BE2C (cell line): ENCODE measurements at regions not wholly inside any gene's neighbourhood (a gene's known extent, or its start where the extent isn't known, plus 50 kb on each side); places are given as distances from the start of the nearest gene placed in this dataset.

Experiments
- DNase-seq: peaks from one replicate; pipeline ENCODE4 v3.0.0-alpha.2; 2020
- H3K27me3 ChIP-seq: fragments of 250-450 bp; sonication (Bioruptor Pico); 2 replicates; pipeline ENCODE4 v1.5.1; 2020; ENCODE audit warnings: mild to moderate bottlenecking
- H3K36me3 ChIP-seq: fragments of 250-450 bp; sonication (Bioruptor Pico); 2 replicates; pipeline ENCODE4 v1.5.1; 2020; ENCODE audit warnings: mild to moderate bottlenecking
- H3K4me1 ChIP-seq: fragments of 250-450 bp; sonication (Bioruptor Pico); 2 replicates; pipeline ENCODE4 v1.5.1; 2020
- H3K4me3 ChIP-seq: 2 replicates; pipeline ENCODE4 v1.5.1; 2011; ENCODE audit warnings: low read depth, low read length
- H3K9me3 ChIP-seq: fragments of 250-450 bp; sonication (Bioruptor Pico); 2 replicates; pipeline ENCODE4 v1.5.1; 2020
- TF ChIP-seq, protein P1 (sequence below): IDR thresholded peaks from 2 replicates; pipeline ENCODE4 v1.5.1; 2012; ENCODE audit warnings: mild to moderate bottlenecking, low read depth, low read length

DNA sequence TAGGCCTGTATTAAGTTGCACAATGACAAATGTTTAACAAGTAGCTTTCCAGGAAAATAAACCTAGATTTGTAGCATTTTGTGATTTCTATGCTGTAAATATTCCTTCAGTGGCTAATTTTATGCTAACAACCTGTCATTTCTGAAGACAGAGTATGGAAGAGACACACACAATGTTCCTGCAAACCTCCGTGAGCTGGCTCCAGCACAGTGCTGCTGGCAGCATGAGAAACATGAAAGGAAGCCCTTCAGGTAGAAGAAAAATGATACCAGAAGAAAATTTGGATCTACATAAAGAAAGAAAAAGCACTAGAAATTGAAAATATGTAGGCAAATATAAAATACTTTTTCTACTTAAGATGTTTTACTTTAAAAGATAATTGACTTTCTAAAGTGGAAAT is 69.5 kb upstream of the CTTNBP2 start:
- DNase-seq = no peak
- peaks cover under 1% of the 10 kb centered on the region; the same call in 1 of the 2 replicates for H3K27me3 ChIP-seq
- no peaks in the 10 kb centered on the region for H3K4me1 ChIP-seq
- H3K9me3 ChIP-seq = no peaks in the 10 kb centered on the region
- no peaks in the 10 kb centered on the region for H3K36me3 ChIP-seq
- no peak overlapping the region for H3K4me3 ChIP-seq
- TF ChIP-seq, protein P1, sequence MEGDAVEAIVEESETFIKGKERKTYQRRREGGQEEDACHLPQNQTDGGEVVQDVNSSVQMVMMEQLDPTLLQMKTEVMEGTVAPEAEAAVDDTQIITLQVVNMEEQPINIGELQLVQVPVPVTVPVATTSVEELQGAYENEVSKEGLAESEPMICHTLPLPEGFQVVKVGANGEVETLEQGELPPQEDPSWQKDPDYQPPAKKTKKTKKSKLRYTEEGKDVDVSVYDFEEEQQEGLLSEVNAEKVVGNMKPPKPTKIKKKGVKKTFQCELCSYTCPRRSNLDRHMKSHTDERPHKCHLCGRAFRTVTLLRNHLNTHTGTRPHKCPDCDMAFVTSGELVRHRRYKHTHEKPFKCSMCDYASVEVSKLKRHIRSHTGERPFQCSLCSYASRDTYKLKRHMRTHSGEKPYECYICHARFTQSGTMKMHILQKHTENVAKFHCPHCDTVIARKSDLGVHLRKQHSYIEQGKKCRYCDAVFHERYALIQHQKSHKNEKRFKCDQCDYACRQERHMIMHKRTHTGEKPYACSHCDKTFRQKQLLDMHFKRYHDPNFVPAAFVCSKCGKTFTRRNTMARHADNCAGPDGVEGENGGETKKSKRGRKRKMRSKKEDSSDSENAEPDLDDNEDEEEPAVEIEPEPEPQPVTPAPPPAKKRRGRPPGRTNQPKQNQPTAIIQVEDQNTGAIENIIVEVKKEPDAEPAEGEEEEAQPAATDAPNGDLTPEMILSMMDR = no peak

DNA sequence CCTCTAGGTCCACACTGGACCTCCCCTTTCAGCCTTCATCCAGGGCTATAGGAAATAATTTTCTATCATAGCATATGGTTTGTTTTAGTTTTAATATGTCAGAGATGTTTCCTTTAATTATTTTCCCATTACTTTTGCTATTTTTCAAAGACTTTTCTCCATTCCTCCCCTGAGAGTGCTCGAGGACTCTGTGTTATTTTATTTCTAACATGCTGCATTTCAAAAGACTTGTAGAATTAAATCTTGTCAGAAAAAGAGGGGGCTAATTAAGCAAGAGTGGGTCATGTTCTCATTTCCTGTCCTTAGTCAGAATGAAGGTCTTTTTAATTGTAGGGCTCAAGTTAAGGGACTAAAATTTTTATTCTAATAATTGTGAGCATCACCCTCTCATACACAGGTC is 71.6 kb upstream of the CTTNBP2 start:
- no peak for DNase-seq
- Histone ChIP-seq H3K9me3 (no peaks in the 10 kb centered on the region), H3K4me1 (no peaks in the 10 kb centered on the region), H3K4me3 (no peak overlapping the region), H3K27me3 (no peaks in the 10 kb centered on the region), H3K36me3 (no peaks in the 10 kb centered on the region)
- TF ChIP-seq, protein P1 = no peak

DNA sequence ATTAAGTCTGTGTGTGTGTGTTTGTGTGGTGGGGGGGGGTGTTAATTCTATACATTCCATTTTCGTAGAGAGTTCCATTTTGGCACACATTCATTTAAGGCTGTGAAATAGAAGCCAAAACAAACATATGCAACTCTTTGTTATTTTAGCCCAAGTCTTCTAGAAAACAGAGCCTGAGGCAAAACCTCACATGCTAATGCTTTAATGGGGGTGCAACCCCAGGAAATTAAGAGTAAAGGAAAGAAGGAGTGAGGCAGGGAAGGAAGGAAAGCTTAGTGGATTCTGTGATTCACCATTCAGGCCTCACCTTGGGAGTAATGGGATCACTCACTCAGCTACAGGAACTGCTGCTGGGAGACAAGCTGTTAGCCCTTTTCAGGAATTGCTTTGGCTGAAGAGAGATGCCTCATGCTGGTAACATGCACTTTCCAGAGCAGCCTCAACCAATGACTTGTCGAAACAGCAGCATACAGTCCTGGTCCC is 73.0 kb upstream of the CTTNBP2 start:
- Histone ChIP-seq H3K4me1 (no peaks in the 10 kb centered on the region), H3K4me3 (no peak overlapping the region), H3K36me3 (no peaks in the 10 kb centered on the region), H3K9me3 (no peaks in the 10 kb centered on the region), H3K27me3 (no peaks in the 10 kb centered on the region)
- DNase-seq = no peak
- TF ChIP-seq, protein P1 = no peak

DNA sequence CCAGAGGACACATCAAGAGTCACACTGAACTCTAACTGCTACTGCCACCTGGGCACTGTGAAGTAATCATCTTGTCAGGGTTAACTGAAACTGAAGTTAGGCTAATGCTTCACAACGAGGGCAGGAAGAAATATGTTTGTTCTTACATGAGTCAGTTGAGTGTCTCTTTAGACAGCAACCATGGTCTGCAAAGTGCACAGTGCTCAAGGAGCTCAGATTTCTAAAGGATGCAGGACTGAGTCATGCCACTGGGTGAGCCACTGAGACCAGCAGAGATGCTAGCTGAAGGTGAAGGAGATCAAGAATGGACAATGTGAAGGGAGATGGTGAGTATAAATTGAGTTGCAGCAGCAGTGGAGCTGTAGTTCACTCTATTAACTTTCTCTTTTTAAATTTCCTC is 76.0 kb upstream of the CTTNBP2 start:
- TF ChIP-seq, protein P1 = 0 out of 2 replicates have a peak, but pooled peaks have one; percentile 2
- H3K36me3 ChIP-seq = no peaks in the 10 kb centered on the region
- H3K9me3 ChIP-seq = no peaks in the 10 kb centered on the region
- 0 out of 2 replicates have a peak, but pooled peaks cover 3% of the 10 kb centered on the region for H3K27me3 ChIP-seq
- DNase-seq = no peak
- H3K4me3 ChIP-seq = no peak overlapping the region
- H3K4me1 ChIP-seq = no peaks in the 10 kb centered on the region

DNA sequence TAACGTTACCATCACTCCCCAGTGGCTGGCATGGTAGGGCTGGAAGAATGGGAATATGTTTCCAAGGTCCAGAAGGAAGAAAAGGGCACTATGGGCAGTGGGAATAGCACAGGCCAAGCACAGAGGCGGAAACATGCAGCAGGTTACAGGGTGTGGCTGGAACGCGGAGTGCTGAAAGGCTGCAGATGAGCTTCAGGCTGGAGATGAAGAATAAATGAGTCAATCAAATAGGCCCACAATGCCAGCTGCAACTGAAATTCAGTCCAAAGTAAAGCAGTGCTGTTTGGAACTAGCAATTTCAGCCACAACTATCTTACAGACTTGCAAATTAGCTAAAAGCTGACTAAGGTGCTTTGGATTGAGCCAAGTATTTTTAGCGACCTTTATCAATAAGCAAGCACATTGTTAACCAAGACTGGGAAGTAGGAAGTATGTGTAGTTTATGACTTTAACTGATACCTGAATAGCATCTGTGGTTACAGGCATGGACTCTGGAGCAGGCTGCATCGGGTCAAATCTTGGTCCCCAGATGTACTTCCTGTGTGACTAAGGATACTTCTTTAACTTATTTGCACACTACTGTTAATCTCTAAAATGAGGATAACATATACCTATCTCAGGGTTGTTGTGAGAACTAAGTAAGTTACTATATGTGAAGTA is 77.5 kb upstream of the CTTNBP2 start:
- no peak for DNase-seq
- Histone ChIP-seq H3K4me1 (no peaks in the 10 kb centered on the region), H3K4me3 (no peak overlapping the region)

DNA sequence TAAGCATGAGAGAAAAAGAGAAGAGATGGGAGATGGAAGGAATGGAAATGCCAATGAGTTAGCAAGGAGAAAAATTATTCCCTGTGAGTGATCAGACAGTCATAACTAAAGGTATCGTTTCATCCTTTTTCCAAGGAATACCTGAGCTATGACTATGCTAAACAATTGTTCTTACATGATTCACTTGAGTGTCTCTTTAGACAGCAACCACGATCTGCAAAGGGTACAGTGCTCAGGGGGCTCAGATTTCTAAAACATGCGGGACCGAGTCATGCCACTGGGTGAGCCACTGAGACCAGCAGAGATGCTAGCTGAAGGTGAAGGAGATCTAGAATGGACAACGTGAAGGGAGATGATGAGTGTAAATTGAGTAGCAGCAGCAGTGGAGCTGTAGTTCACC is 78.0 kb upstream of the CTTNBP2 start:
- no peaks in the 10 kb centered on the region for H3K36me3 ChIP-seq
- no peak overlapping the region for H3K4me3 ChIP-seq
- TF ChIP-seq, protein P1 = no peak
- H3K9me3 ChIP-seq = no peaks in the 10 kb centered on the region
- 0 out of 2 replicates have a peak, but pooled peaks cover 3% of the 10 kb centered on the region for H3K27me3 ChIP-seq
- no peak for DNase-seq
- no peaks in the 10 kb centered on the region for H3K4me1 ChIP-seq

More for the DNA sequence above, 77.5 kb upstream of the CTTNBP2 start:
- H3K36me3 ChIP-seq = no peaks in the 10 kb centered on the region
- no peaks in the 10 kb centered on the region for H3K9me3 ChIP-seq
- H3K27me3 ChIP-seq = 0 out of 2 replicates have a peak, but pooled peaks cover 3% of the 10 kb centered on the region
- TF ChIP-seq, protein P1 = no peak
